GM21717 (cell line): ENCODE measurements at regions not wholly inside any gene's neighbourhood (a gene's known extent, or its start where the extent isn't known, plus 50 kb on each side); places are given as distances from the start of the nearest gene placed in this dataset.
"Not testable (repeated sequence)": the region's sequence is repeated elsewhere in the genome, so short reads cannot be mapped to it uniquely, and the experiment has no call there.

Experiments used
- ATAC-seq: cut with Tn5 transposase; IDR thresholded peaks from one replicate; pipeline ENCODE4 v1.9.1; 2021; ENCODE audit warnings: mild to moderate bottlenecking, moderate library complexity; ENCODE audit not compliant: unreplicated experiment

GRCh38 chr3:139095803-139096466 lies 51.2 kb upstream of the PRR23C start:
- no peak for ATAC-seq

GRCh38 chr3:139096670-139097069 lies 52.0 kb upstream of the PRR23C start:
- no peak for ATAC-seq

DNA sequence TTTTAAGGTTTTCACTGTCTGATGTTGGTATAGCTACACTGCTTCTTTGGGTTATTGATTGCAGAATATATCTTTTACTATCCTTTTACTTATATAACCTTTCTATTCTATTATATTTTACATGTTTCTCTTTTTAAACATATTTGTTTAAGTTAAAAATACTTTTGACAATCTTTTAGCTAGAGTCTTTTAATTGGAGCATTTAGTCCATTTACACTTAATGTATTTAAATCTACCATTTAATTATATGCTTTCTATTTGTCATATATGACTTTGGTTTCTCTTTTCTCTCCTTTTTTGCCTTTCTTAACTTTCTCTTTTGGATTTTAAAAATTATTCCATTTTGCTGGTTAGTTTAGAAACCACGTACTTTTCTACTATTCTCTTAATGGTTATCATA lies 53.7 kb upstream of the PRR23C start:
- ATAC-seq = no peak

- ATAC-seq = no peak
Measured at GRCh38 chr3:139099968-139100817, 55.5 kb upstream of the PRR23C start.

GRCh38 chr3:139100821-139101220 lies 56.1 kb upstream of the PRR23C start:
- no peak for ATAC-seq

DNA sequence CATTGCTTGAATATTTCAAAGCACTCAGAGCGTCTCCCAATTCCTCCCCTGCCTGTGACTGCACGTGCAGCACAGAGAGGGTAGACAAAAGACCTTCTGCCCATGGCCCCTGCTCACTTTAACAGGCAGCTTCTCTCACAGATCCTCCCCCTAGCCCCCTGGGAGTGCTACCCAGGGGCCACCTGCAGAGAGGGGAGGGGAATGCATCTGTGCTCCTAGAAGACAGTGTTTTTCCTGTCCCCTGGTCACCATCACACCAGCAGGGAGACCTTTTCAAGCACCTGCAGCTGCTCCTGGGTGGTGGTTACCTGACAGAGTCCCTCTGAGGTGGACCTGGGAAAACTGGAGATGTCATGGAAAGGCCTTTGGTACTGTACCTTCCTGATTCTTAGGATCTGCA lies 56.7 kb upstream of the PRR23C start:
- ATAC-seq = no peak

DNA sequence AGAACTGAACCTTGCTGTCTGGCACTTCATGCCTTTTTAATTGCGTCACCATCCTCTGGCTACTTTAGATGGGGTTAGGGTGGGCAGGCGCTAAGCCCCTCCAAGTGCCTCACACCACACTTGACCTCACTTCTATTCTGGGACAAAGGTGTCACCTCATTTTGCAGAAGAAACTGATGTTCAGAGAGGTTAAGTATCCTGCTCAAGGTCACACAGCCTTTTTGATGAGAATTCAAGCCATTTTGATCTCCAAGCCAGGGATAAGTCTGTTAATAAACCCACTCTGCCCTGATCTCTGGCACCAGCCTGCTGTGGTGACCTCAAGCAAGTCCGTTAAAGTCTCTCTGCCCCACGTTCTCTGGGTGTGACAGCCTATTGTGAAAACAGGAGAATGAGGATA lies 58.8 kb upstream of the PRR23C start:
- ATAC-seq = no peak

- ATAC-seq = no peak
Measured at GRCh38 chr3:139104062-139104461, 59.4 kb upstream of the PRR23C start.

GRCh38 chr3:139105154-139105702 lies 60.5 kb upstream of the PRR23C start:
- no peak for ATAC-seq

GRCh38 chr3:139106013-139106932 lies 61.6 kb upstream of the PRR23C start:
- no peak for ATAC-seq

DNA sequence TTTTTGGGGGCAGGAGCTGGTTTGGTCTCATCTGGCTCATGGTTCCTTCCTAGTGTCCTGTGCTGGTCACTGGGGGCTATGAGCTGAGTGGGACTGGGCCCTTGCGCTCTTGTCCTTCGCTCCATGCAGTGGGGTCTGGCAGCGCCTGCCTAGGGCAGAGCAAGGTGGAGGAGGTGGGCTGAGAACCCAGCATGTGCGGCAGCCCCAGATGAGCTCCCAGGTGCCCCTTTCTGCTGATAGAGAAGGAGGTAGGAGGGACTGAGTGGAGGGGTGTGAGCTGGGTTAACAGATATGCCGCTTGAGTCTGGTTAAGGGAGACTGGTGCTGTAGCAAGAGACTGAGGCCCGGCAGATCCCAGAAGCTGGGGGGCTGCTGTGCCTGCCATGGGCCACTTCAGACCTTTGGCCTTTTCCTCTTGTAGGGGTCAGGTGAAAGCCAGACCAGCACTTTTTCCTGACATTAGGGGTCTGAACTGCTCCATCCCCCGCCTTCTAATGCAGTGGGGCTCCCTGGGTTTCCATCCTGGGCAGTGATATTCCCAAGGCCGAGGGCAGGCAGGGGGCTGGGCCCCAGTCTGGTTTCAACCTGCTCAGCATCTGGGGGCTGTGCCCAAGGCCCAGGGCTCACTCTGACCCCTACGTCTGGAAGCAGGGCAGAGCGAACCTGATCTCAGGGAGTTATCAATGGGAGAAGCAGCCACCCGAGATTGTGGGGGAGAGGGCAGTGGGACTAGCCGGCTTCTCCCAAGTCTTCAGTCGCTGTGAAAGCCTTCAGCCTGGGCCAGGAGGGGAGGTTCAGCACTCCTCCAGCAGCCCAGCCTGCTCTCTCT lies 62.9 kb upstream of the PRR23C start:
- no peak for ATAC-seq

- ATAC-seq = no peak
Measured at GRCh38 chr3:139108253-139108969, 63.7 kb upstream of the PRR23C start.

DNA sequence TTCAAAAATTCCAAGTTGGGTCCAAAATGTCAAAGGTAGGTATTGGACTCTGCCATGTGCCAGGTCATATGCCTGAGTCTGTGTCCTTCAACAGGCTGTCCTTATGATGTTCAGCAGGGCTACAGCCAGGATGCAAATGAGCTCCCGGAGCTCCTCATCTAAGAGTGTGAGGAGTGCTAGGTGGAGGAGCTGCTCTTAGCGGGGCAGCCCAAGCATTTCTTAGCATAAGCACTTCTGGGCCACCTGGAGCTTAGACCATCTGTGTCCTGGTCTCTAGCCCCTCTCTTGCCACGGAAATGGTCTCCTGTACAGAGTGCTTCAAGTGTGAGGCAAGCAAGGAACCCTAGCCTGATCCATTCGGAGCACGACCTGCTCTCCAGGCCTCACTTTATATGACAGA lies 64.6 kb upstream of the PRR23C start:
- no peak for ATAC-seq

GRCh38 chr3:139110072-139110830 lies 65.6 kb upstream of the PRR23C start:
- ATAC-seq = no peak

GRCh38 chr3:139110929-139111328 lies 66.2 kb upstream of the PRR23C start:
- not testable (repeated sequence) for ATAC-seq

DNA sequence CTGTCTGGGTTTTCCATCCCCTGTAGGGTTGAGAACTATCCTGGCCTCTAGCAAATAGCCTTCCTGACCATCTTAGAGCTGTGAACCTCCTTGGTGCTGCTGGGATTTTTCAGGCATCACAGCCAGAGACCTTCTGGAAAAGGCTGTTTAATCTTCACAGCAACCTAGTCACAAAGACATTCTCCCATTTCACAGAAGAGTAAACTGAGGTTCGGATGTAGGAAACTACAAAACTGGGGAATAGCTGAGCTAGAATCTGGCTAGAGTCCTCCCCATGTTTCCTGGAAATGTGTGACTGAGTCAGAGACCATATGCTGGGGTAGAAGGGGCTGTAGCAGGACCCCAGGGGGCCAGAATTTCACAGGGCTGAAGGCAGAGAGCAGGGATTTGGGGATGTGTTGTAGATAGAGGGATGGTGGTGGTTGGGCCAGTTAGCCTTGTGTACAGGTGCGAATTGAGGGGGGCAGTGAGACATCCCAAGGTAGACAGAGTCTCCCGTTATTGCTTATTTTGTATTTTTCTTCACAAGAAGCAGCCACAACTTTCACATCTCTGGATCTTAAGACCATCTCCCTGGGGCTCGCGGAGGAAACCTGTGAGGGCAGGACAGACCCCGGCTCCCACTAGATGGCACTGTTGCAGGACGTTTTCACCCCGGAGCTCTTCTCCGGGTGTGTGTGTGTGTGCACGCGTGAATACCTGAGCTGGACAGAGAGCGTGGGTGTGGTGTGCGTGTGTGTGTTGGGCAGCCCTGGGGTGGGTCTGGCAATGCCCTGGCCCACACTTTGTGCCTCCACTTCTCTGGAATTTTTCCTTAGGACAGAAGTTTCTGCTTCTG lies 66.9 kb upstream of the PRR23C start:
- ATAC-seq = no peak

DNA sequence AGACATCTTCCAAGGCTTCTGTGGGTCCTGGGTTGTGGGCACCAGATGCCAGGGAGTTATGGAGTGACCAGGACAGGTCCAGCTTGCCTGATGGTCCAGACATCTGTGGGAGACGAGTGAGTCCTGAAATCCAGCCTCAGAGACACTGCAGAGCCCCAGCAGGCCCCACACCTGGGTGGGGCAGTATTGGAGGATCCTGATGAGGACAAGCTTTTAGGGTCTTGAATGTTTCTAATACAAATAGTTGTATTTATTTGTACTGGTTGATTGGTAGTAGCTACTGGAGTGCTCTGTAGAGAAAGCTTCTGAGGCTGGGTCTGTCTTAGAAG lies 67.5 kb upstream of the PRR23C start:
- no peak for ATAC-seq
